ENCODE measurements at regions not wholly inside any gene's neighbourhood (a gene's known extent, or its start where the extent isn't known, plus 50 kb on each side); places are given as distances from the start of the nearest gene placed in this dataset.
"Not testable (repeated sequence)": the region's sequence is repeated elsewhere in the genome, so short reads cannot be mapped to it uniquely, and the experiment has no call there.

GRCh38 chr21:10395963-10396362, 125.4 kb upstream of the TPTE start:
- TF ChIP-seq CTCF, POLR2A, EP300 (IDR thresholded peaks at IDR 0.05): not testable (repeated sequence)

Measured in tibial nerve (tissue), 4 donors.